Mesothelial cell of epicardium (in vitro differentiated cells): ENCODE measurements at regions not wholly inside any gene's neighbourhood (a gene's known extent, or its start where the extent isn't known, plus 50 kb on each side); places are given as distances from the start of the nearest gene placed in this dataset.
"Not testable (repeated sequence)": the region's sequence is repeated elsewhere in the genome, so short reads cannot be mapped to it uniquely, and the experiment has no call there.

ENCODE experiments used
- DNase-seq, 2 experiments: peaks; one replicate each; pipeline ENCODE4 v3.0.0; 2021; ENCODE audit warnings: low spot score in 2 of 2; ENCODE audit not compliant: unreplicated experiment in 2 of 2
- H3K27ac Mint-ChIP-seq: 2 replicates; pipeline ENCODE4 v1.8.0; 2021; ENCODE audit warnings: mixed read lengths
- H3K27me3 Mint-ChIP-seq: 2 replicates; pipeline ENCODE4 v1.8.0; 2021; ENCODE audit warnings: low read depth, mixed read lengths
- H3K36me3 Mint-ChIP-seq: 2 replicates; pipeline ENCODE4 v1.8.0; 2021; ENCODE audit warnings: mixed read lengths
- H3K4me1 Mint-ChIP-seq: 2 replicates; pipeline ENCODE4 v1.8.0; 2021; ENCODE audit warnings: mixed read lengths
- H3K4me3 Mint-ChIP-seq: 2 replicates; pipeline ENCODE4 v1.8.0; 2021; ENCODE audit warnings: mild to moderate bottlenecking, moderate library complexity, mixed read lengths
- H3K9me3 Mint-ChIP-seq: 2 replicates; pipeline ENCODE4 v1.8.0; 2021; ENCODE audit warnings: mixed read lengths
- CTCF ChIP-seq: fragments of 200-600 bp; sonication (generic); IDR thresholded peaks from one replicate; pipeline ENCODE4 v1.5.0; 2021; ENCODE audit warnings: antibody characterized with exemption; ENCODE audit not compliant: unreplicated experiment

- no peaks in the 10 kb centered on the region for H3K4me1 Mint-ChIP-seq
- no peak for DNase-seq
- H3K27ac Mint-ChIP-seq: no peak overlapping the region
- H3K4me3 Mint-ChIP-seq: no peak overlapping the region
- TF ChIP-seq CTCF: no peak
- H3K27me3 Mint-ChIP-seq: no peaks in the 10 kb centered on the region
- H3K9me3 Mint-ChIP-seq: peaks cover 22% of the 10 kb centered on the region
- no peaks in the 10 kb centered on the region for H3K36me3 Mint-ChIP-seq
These were observed 73.2 kb upstream of the ST8SIA6 start for GRCh38 chr10:17527514-17528146.

GRCh38 chr10:17526571-17526970 is 72.2 kb upstream of the ST8SIA6 start:
- peaks cover 15% of the 10 kb centered on the region for H3K9me3 Mint-ChIP-seq
- H3K27me3 Mint-ChIP-seq, H3K36me3 Mint-ChIP-seq, DNase-seq, H3K4me3 Mint-ChIP-seq, H3K27ac Mint-ChIP-seq, H3K4me1 Mint-ChIP-seq: not testable (repeated sequence)

- Mint-ChIP-seq H3K9me3 (peaks cover 8% of the 10 kb centered on the region), H3K27ac (no peak overlapping the region), H3K36me3 (no peaks in the 10 kb centered on the region), H3K4me3 (no peak overlapping the region), H3K27me3 (no peaks in the 10 kb centered on the region), H3K4me1 (no peaks in the 10 kb centered on the region)
- DNase-seq: no peak
- TF ChIP-seq CTCF: no peak
These were observed 69.5 kb upstream of the ST8SIA6 start for GRCh38 chr10:17523917-17524316.

- no peaks in the 10 kb centered on the region for H3K27me3 Mint-ChIP-seq
- no peaks in the 10 kb centered on the region for H3K4me1 Mint-ChIP-seq
- no peak for DNase-seq
- H3K27ac Mint-ChIP-seq: no peak overlapping the region
- TF ChIP-seq CTCF: no peak
- no peak overlapping the region for H3K4me3 Mint-ChIP-seq
- peaks cover 8% of the 10 kb centered on the region for H3K9me3 Mint-ChIP-seq
- H3K36me3 Mint-ChIP-seq: no peaks in the 10 kb centered on the region
These were observed 68.9 kb upstream of the ST8SIA6 start for GRCh38 chr10:17523246-17523753.

- not testable (repeated sequence) for H3K36me3 Mint-ChIP-seq, H3K9me3 Mint-ChIP-seq, H3K27me3 Mint-ChIP-seq, H3K4me3 Mint-ChIP-seq, DNase-seq, H3K4me1 Mint-ChIP-seq, H3K27ac Mint-ChIP-seq
These were observed 67.9 kb upstream of the ST8SIA6 start for GRCh38 chr10:17522269-17522668.

GRCh38 chr10:17519457-17519856 is 65.1 kb upstream of the ST8SIA6 start:
- no peak for TF ChIP-seq CTCF
- peaks cover 2% of the 10 kb centered on the region for H3K27me3 Mint-ChIP-seq
- no peak overlapping the region for H3K4me3 Mint-ChIP-seq
- H3K27ac Mint-ChIP-seq: no peak overlapping the region
- H3K36me3 Mint-ChIP-seq: no peaks in the 10 kb centered on the region
- peaks cover 9% of the 10 kb centered on the region for H3K9me3 Mint-ChIP-seq
- no peak for DNase-seq
- no peaks in the 10 kb centered on the region for H3K4me1 Mint-ChIP-seq

GRCh38 chr10:17518338-17518737 is 63.9 kb upstream of the ST8SIA6 start:
- Mint-ChIP-seq H3K4me1 (no peaks in the 10 kb centered on the region), H3K27ac (no peak overlapping the region), H3K4me3 (no peak overlapping the region), H3K36me3 (no peaks in the 10 kb centered on the region), H3K9me3 (peaks cover 9% of the 10 kb centered on the region), H3K27me3 (peaks cover 2% of the 10 kb centered on the region)
- no peak for TF ChIP-seq CTCF
- DNase-seq: no peak
